Activated B cell treated with CpG ODN at 0.5 μM for 24 hours (primary cell): ENCODE measurements at regions not wholly inside any gene's neighbourhood (a gene's known extent, or its start where the extent isn't known, plus 50 kb on each side); places are given as distances from the start of the nearest gene placed in this dataset.

Experiments used
- ATAC-seq: fragments of 200-7000 bp; cut with Tn5 transposase; one replicate; pipeline ENCODE4 v1.10.0; 2021; ENCODE audit warnings: low read depth, mild to moderate bottlenecking, moderate library complexity
- CTCF ChIA-PET: fragments of 350-600 bp; sonication (Branson Sonifier 250); formaldehyde crosslinking; loops from one replicate; lab custom pipeline; 2021; ENCODE audit warnings: antibody characterized with exemption; lab: Charles Lee
- POLR2A ChIA-PET: fragments of 350-600 bp; sonication (Branson Sonifier 250); formaldehyde crosslinking; loops from one replicate; lab custom pipeline; 2021; ENCODE audit warnings: antibody characterized with exemption; lab: Charles Lee
- DNase-seq: peaks from one replicate; pipeline ENCODE4 v3.0.0; 2022
- H3K27ac Mint-ChIP-seq: one replicate; pipeline ENCODE4 v1.8.0; 2020; ENCODE audit warnings: mixed read lengths
- H3K27me3 Mint-ChIP-seq: one replicate; pipeline ENCODE4 v1.8.0; 2021; ENCODE audit warnings: mixed read lengths
- H3K36me3 Mint-ChIP-seq: one replicate; pipeline ENCODE4 v1.8.0; 2021; ENCODE audit warnings: low read depth, mixed read lengths
- H3K4me1 Mint-ChIP-seq: one replicate; pipeline ENCODE4 v1.8.0; 2021; ENCODE audit warnings: mixed read lengths
- H3K4me3 Mint-ChIP-seq: one replicate; pipeline ENCODE4 v1.8.0; 2020; ENCODE audit warnings: mild to moderate bottlenecking, mixed read lengths
- H3K9me3 Mint-ChIP-seq: one replicate; pipeline ENCODE4 v1.8.0; 2020; ENCODE audit warnings: mixed read lengths
- CTCF ChIP-seq: fragments of 200-600 bp; IDR thresholded peaks from one replicate; pipeline ENCODE4 v1.8.0; 2022; ENCODE audit warnings: antibody characterized with exemption, mild to moderate bottlenecking
- intact Hi-C: fragments of 100-400 bp; cut with micrococcal nuclease; formaldehyde crosslinking; loops from one replicate; pipeline ENCODE4 v1.15.1; 2024

- CTCF ChIA-PET = no interaction called here
- no peaks in the 10 kb centered on the region for H3K36me3 Mint-ChIP-seq
- DNase-seq = no peak
- TF ChIP-seq CTCF = no peak
- H3K9me3 Mint-ChIP-seq = peaks cover 3% of the 10 kb centered on the region
- H3K27me3 Mint-ChIP-seq = no peaks in the 10 kb centered on the region
- intact Hi-C loops = no loop called here
- no peaks in the 10 kb centered on the region for H3K4me1 Mint-ChIP-seq
- H3K4me3 Mint-ChIP-seq = no peak overlapping the region
- no peak for ATAC-seq
- POLR2A ChIA-PET = no interaction called here
- no peak overlapping the region for H3K27ac Mint-ChIP-seq
These were observed 623.2 kb upstream of the ZFHX3 start for GRCh38 chr16:73670836-73671820.

GRCh38 chr16:73669535-73670274, 621.8 kb upstream of the ZFHX3 start:
- ATAC-seq (no peak), DNase-seq (no peak)
- Mint-ChIP-seq H3K4me3 (no peak overlapping the region), H3K9me3 (no peaks in the 10 kb centered on the region), H3K36me3 (no peaks in the 10 kb centered on the region), H3K27ac (no peak overlapping the region), H3K4me1 (no peaks in the 10 kb centered on the region), H3K27me3 (no peaks in the 10 kb centered on the region)
- ChIA-PET CTCF (no interaction called here), POLR2A (no interaction called here)
- no peak for TF ChIP-seq CTCF
- intact Hi-C loops = no loop called here

GRCh38 chr16:73663720-73664119, 615.8 kb upstream of the ZFHX3 start:
- Mint-ChIP-seq H3K9me3 (no peaks in the 10 kb centered on the region), H3K4me1 (no peaks in the 10 kb centered on the region), H3K27ac (no peak overlapping the region), H3K36me3 (no peaks in the 10 kb centered on the region), H3K27me3 (no peaks in the 10 kb centered on the region), H3K4me3 (no peak overlapping the region)
- ChIA-PET CTCF (no interaction called here), POLR2A (no interaction called here)
- TF ChIP-seq CTCF = no peak
- DNase-seq (no peak), ATAC-seq (no peak)
- intact Hi-C loops = no loop called here

- Mint-ChIP-seq H3K4me3 (no peak overlapping the region), H3K27ac (no peak overlapping the region), H3K27me3 (no peaks in the 10 kb centered on the region), H3K9me3 (peaks cover 17% of the 10 kb centered on the region), H3K36me3 (no peaks in the 10 kb centered on the region), H3K4me1 (no peaks in the 10 kb centered on the region)
- ChIA-PET POLR2A (no interaction called here), CTCF (no interaction called here)
- intact Hi-C loops = no loop called here
- TF ChIP-seq CTCF = no peak
- DNase-seq = no peak
- ATAC-seq = no peak
These were observed 588.3 kb upstream of the ZFHX3 start for GRCh38 chr16:73636196-73636595.

GRCh38 chr16:73629011-73629410, 581.1 kb upstream of the ZFHX3 start:
- no peaks in the 10 kb centered on the region for H3K27me3 Mint-ChIP-seq
- POLR2A ChIA-PET = no interaction called here
- intact Hi-C loops = no loop called here
- CTCF ChIA-PET = no interaction called here
- no peaks in the 10 kb centered on the region for H3K4me1 Mint-ChIP-seq
- DNase-seq (no peak), ATAC-seq (no peak)
- H3K9me3 Mint-ChIP-seq = no peaks in the 10 kb centered on the region
- no peak overlapping the region for H3K27ac Mint-ChIP-seq
- H3K36me3 Mint-ChIP-seq = no peaks in the 10 kb centered on the region
- TF ChIP-seq CTCF = no peak
- H3K4me3 Mint-ChIP-seq = no peak overlapping the region
